22Rv1 (cell line): ENCODE measurements at regions not wholly inside any gene's neighbourhood (a gene's known extent, or its start where the extent isn't known, plus 50 kb on each side); places are given as distances from the start of the nearest gene placed in this dataset.

ENCODE experiments used
- H3K27ac ChIP-seq: fragments of 450-650 bp; 2 replicates; pipeline ENCODE4 v1.5.1; 2017
- CTCF ChIP-seq: fragments of 450-650 bp; IDR thresholded peaks from 2 replicates; pipeline ENCODE4 v1.5.1; 2017; ENCODE audit warnings: mild to moderate bottlenecking
- ZFX ChIP-seq: fragments of 450-650 bp; IDR thresholded peaks from 2 replicates; pipeline ENCODE4 v1.6.1; 2017; ENCODE audit warnings: antibody characterized with exemption, borderline replicate concordance

- no peak overlapping the region for H3K27ac ChIP-seq
- no peak for TF ChIP-seq CTCF
- no peak for TF ChIP-seq ZFX
Measured at GRCh38 chr6:105964979-105965760, 121.0 kb upstream of the PRDM1 start.

GRCh38 chr6:105954148-105954547 is 132.0 kb upstream of the PRDM1 start:
- no peak for TF ChIP-seq ZFX
- no peak for TF ChIP-seq CTCF
- no peak overlapping the region for H3K27ac ChIP-seq

GRCh38 chr6:105952772-105953690 is 133.1 kb upstream of the PRDM1 start:
- no peak overlapping the region for H3K27ac ChIP-seq
- TF ChIP-seq CTCF (no peak), ZFX (no peak)

GRCh38 chr6:105952326-105952725 is 133.8 kb upstream of the PRDM1 start:
- H3K27ac ChIP-seq, result no peak overlapping the region
- no peak for TF ChIP-seq CTCF

GRCh38 chr6:105951322-105951721 is 134.8 kb upstream of the PRDM1 start:
- H3K27ac ChIP-seq, result no peak overlapping the region
- TF ChIP-seq ZFX (no peak), CTCF (no peak)

GRCh38 chr6:105949869-105950268 is 136.3 kb upstream of the PRDM1 start:
- TF ChIP-seq CTCF, result no peak
- no peak for TF ChIP-seq ZFX
- no peak overlapping the region for H3K27ac ChIP-seq

- TF ChIP-seq CTCF (no peak), ZFX (no peak)
- no peak overlapping the region for H3K27ac ChIP-seq
Measured at GRCh38 chr6:105943514-105943913, 142.6 kb upstream of the PRDM1 start.
